H1 (cell line): ENCODE measurements at regions not wholly inside any gene's neighbourhood (a gene's known extent, or its start where the extent isn't known, plus 50 kb on each side); places are given as distances from the start of the nearest gene placed in this dataset.

Experiments
- CTCF ChIA-PET: fragments of 300-600 bp; sonication (Branson Sonifier 250); formaldehyde crosslinking; loops from one replicate; lab custom pipeline; 2021; ENCODE audit not compliant: partially characterized antibody; lab: Charles Lee
- POLR2A ChIA-PET: fragments of 300-600 bp; sonication (Branson Sonifier 250); formaldehyde crosslinking; loops from one replicate; lab custom pipeline; 2021; ENCODE audit warnings: inconsistent platforms; ENCODE audit not compliant: partially characterized antibody; lab: Charles Lee
- DNase-seq, 2 experiments: peaks; one replicate each; pipeline versions ENCODE4 v3.0.0 to v3.0.0-alpha.2; 2010 to 2022; ENCODE audit warnings: low spot score in 2 of 2, low read depth in 1 of 2, mixed read lengths in 1 of 2
- FAIRE-seq: peaks from 2 replicates; lab custom pipeline; 2011; peaks lifted over from hg19 to GRCh38; lab: Jason Lieb, UNC
- H2AFZ ChIP-seq: 2 replicates; pipeline ENCODE4 v1.8.1; 2012; ENCODE audit warnings: low read length, inconsistent platforms
- H2AK5ac ChIP-seq: 2 replicates; pipeline ENCODE4 v1.6.1; 2013; ENCODE audit warnings: low read depth, low read length
- H2BK120ac ChIP-seq: replicated peaks from 2 replicates; pipeline ENCODE3; 2013; ENCODE audit warnings: low read depth, low read length, inconsistent platforms
- H2BK12ac ChIP-seq: 2 replicates; pipeline ENCODE4 v1.6.1; 2013; ENCODE audit warnings: low read depth, low read length
- H2BK15ac ChIP-seq: 2 replicates; pipeline ENCODE4 v1.6.1; 2013; ENCODE audit warnings: low read length
- H2BK20ac ChIP-seq: 2 replicates; pipeline ENCODE4 v1.6.1; 2013; ENCODE audit warnings: low read length
- H2BK5ac ChIP-seq: 2 replicates; pipeline ENCODE4 v1.6.1; 2013; ENCODE audit warnings: low read depth, low read length
- H3K14ac ChIP-seq: 2 replicates; pipeline ENCODE4 v1.6.1; 2013; ENCODE audit warnings: inconsistent platforms; ENCODE audit not compliant: insufficient read length
- H3K18ac ChIP-seq: 2 replicates; pipeline ENCODE4 v1.6.1; 2013; ENCODE audit warnings: low read length; ENCODE audit errors: extremely low read depth
- H3K23ac ChIP-seq: 2 replicates; pipeline ENCODE4 v1.6.1; 2013; ENCODE audit warnings: inconsistent platforms; ENCODE audit not compliant: insufficient read length
- H3K23me2 ChIP-seq: 2 replicates; pipeline ENCODE4 v1.6.1; 2013; ENCODE audit warnings: low read depth, low read length
- H3K27ac ChIP-seq: 2 replicates; pipeline ENCODE4 v1.6.1; 2011; ENCODE audit warnings: low read depth, low read length, inconsistent platforms
- H3K27me3 ChIP-seq, 4 experiments: replicated peaks in 1 of 4; 1 replicate in 1 of 4; 2 replicates in 3 of 4; pipeline versions ENCODE4 v1.6.1 to v1.8.1; 2011 to 2013; ENCODE audit warnings: low read length in 3 of 4, mild to moderate bottlenecking in 3 of 4, inconsistent platforms in 2 of 4, mixed read lengths in 2 of 4, moderate library complexity in 1 of 4; ENCODE audit not compliant: control insufficient read depth in 3 of 4, insufficient read depth in 3 of 4; ENCODE audit errors: extremely low read depth in 1 of 4
- H3K36me3 ChIP-seq, 4 experiments: 2 replicates each; pipeline versions ENCODE4 v1.6.1 to v1.8.1; 2011 to 2013; ENCODE audit warnings: mild to moderate bottlenecking in 4 of 4, low read length in 3 of 4, moderate library complexity in 2 of 4, control low read depth in 1 of 4, inconsistent platforms in 1 of 4; ENCODE audit not compliant: insufficient read depth in 4 of 4, control insufficient read depth in 2 of 4
- H3K4ac ChIP-seq: replicated peaks from 2 replicates; pipeline ENCODE3; 2013; ENCODE audit warnings: low read length, low read depth, mixed read lengths, inconsistent platforms; ENCODE audit not compliant: insufficient read length
- H3K4me1 ChIP-seq, 4 experiments: replicated peaks in 1 of 4; 1 replicate in 1 of 4; 2 replicates in 3 of 4; pipeline versions ENCODE4 v1.6.1 to v1.8.1; 2011 to 2013; ENCODE audit warnings: low read length in 3 of 4, inconsistent platforms in 2 of 4, mixed read lengths in 1 of 4; ENCODE audit not compliant: insufficient read depth in 4 of 4, control insufficient read depth in 3 of 4
- H3K4me2 ChIP-seq, 2 experiments: 2 replicates each; pipeline versions ENCODE4 v1.6.1 to v1.8.1; 2011 to 2013; ENCODE audit warnings: low read depth in 2 of 2, low read length in 2 of 2, control low read depth in 1 of 2, inconsistent platforms in 1 of 2, mild to moderate bottlenecking in 1 of 2; ENCODE audit not compliant: insufficient read depth in 1 of 2
- H3K4me3 ChIP-seq, 4 experiments: fragments of 200-600, 300-600 bp in 1 of 4; sonication (generic), shearing (Covaris generic), sonication (Bioruptor Twin) in 1 of 4; 2 replicates each; pipeline versions ENCODE4 v1.5.1 to v1.8.1; 2011 to 2016; ENCODE audit warnings: low read length in 4 of 4, low read depth in 3 of 4, control low read depth in 2 of 4, inconsistent platforms in 2 of 4, mild to moderate bottlenecking in 2 of 4, mixed read lengths in 1 of 4, moderate library complexity in 1 of 4; ENCODE audit not compliant: insufficient read depth in 2 of 4; ENCODE audit errors: extremely low read depth in 1 of 4
- H3K56ac ChIP-seq: replicated peaks from 2 replicates; pipeline ENCODE3; 2013; ENCODE audit warnings: low read depth, mild to moderate bottlenecking, mixed read lengths, low read length, inconsistent platforms; ENCODE audit not compliant: insufficient read length
- H3K79me1 ChIP-seq: 2 replicates; pipeline ENCODE4 v1.6.1; 2013; ENCODE audit warnings: low read depth, low read length, control low read depth
- H3K79me2 ChIP-seq, 2 experiments: 2 replicates each; pipeline versions ENCODE4 v1.6.1 to v1.8.1; 2012 to 2013; ENCODE audit warnings: low read length in 2 of 2, mild to moderate bottlenecking in 2 of 2, inconsistent platforms in 1 of 2; ENCODE audit not compliant: insufficient read depth in 2 of 2, control insufficient read depth in 1 of 2
- H3K9ac ChIP-seq, 4 experiments: replicated peaks in 1 of 4; 1 replicate in 1 of 4; 2 replicates in 3 of 4; pipeline versions ENCODE4 v1.6.1 to v1.8.1; 2011 to 2013; ENCODE audit warnings: low read depth in 3 of 4, low read length in 3 of 4, control low read depth in 2 of 4, mild to moderate bottlenecking in 2 of 4, moderate library complexity in 2 of 4, inconsistent platforms in 1 of 4; ENCODE audit errors: extremely low read depth in 1 of 4
- H3K9me3 ChIP-seq, 2 experiments: 2 replicates each; pipeline versions ENCODE4 v1.6.1 to v1.8.1; 2012 to 2013; ENCODE audit warnings: mild to moderate bottlenecking in 2 of 2, moderate library complexity in 2 of 2, control low read depth in 1 of 2, inconsistent platforms in 1 of 2, low read depth in 1 of 2, low read length in 1 of 2, mixed read lengths in 1 of 2; ENCODE audit not compliant: insufficient read depth in 2 of 2
- H4K20me1 ChIP-seq, 2 experiments: replicated peaks in 1 of 2; 2 replicates each; pipeline versions ENCODE3 to v1.8.1; 2011 to 2013; ENCODE audit warnings: inconsistent platforms in 2 of 2, low read length in 2 of 2, mild to moderate bottlenecking in 1 of 2; ENCODE audit not compliant: insufficient read depth in 2 of 2, control insufficient read depth in 1 of 2
- H4K5ac ChIP-seq: 2 replicates; pipeline ENCODE4 v1.6.1; 2013; ENCODE audit warnings: low read length, low read depth, mixed read lengths, inconsistent platforms; ENCODE audit not compliant: insufficient read length
- H4K8ac ChIP-seq: 2 replicates; pipeline ENCODE4 v1.8.0; 2013; ENCODE audit warnings: mild to moderate bottlenecking, moderate library complexity, low read length, inconsistent platforms; ENCODE audit not compliant: insufficient read depth; ENCODE audit errors: extremely low read depth
- H4K91ac ChIP-seq: replicated peaks from 2 replicates; pipeline ENCODE3; 2013; ENCODE audit warnings: low read length, mixed read lengths, inconsistent platforms; ENCODE audit not compliant: insufficient read length
- ATF3 ChIP-seq: IDR thresholded peaks from 2 replicates; pipeline ENCODE4 v1.6.1; 2011; ENCODE audit warnings: low read depth, mild to moderate bottlenecking, low read length; ENCODE audit not compliant: insufficient read depth
- BACH1 ChIP-seq: IDR thresholded peaks from 2 replicates; pipeline ENCODE4 v1.6.1; 2012; ENCODE audit warnings: low read length, improper control_type of control experiment
- BCL11A ChIP-seq, 2 experiments: IDR thresholded peaks; one replicate each; pipeline ENCODE4 v1.6.1; 2011; ENCODE audit warnings: low read depth in 2 of 2, low read length in 2 of 2, mild to moderate bottlenecking in 2 of 2
- E2F6 ChIP-seq: IDR thresholded peaks from 2 replicates; pipeline ENCODE4 v1.6.1; 2012; ENCODE audit warnings: inconsistent platforms
- GABPA ChIP-seq: IDR thresholded peaks from 2 replicates; pipeline ENCODE4 v1.6.1; 2011; ENCODE audit warnings: mild to moderate bottlenecking, low read length, moderate library complexity, borderline replicate concordance; ENCODE audit not compliant: insufficient read depth
- RBBP5 ChIP-seq: IDR thresholded peaks from 2 replicates; pipeline ENCODE4 v1.7.1; 2012; ENCODE audit warnings: low read depth, mild to moderate bottlenecking, inconsistent platforms, low read length, moderate library complexity, borderline replicate concordance
- RNF2 ChIP-seq: fragments of 200-900, 300-1000 bp; sonication (generic); IDR thresholded peaks from 2 replicates; pipeline ENCODE4 v1.7.1; 2016; ENCODE audit warnings: borderline replicate concordance, low read depth, mild to moderate bottlenecking, antibody characterized with exemption, low read length; ENCODE audit not compliant: poor library complexity, severe bottlenecking; ENCODE audit errors: missing control alignments
- RXRA ChIP-seq: IDR thresholded peaks from 2 replicates; pipeline ENCODE4 v1.6.1; 2011; ENCODE audit warnings: low read depth, mild to moderate bottlenecking, low read length, moderate library complexity; ENCODE audit not compliant: insufficient read depth
- SIRT6 ChIP-seq: IDR thresholded peaks from one replicate; pipeline ENCODE4 v1.7.1; 2012; ENCODE audit warnings: low read length, inconsistent platforms
- SP1 ChIP-seq: IDR thresholded peaks from 2 replicates; pipeline ENCODE4 v1.6.1; 2011; ENCODE audit warnings: low read depth, low read length
- SP4 ChIP-seq: IDR thresholded peaks from 2 replicates; pipeline ENCODE4 v1.6.1; 2012; ENCODE audit warnings: low read length, inconsistent platforms
- TBP ChIP-seq: IDR thresholded peaks from 2 replicates; pipeline ENCODE4 v1.6.1; 2011; ENCODE audit warnings: low read depth, low read length, improper control_type of control experiment
- USF2 ChIP-seq: IDR thresholded peaks from 2 replicates; pipeline ENCODE4 v1.6.1; 2011; ENCODE audit warnings: low read length, improper control_type of control experiment
- WGBS, 2 experiments: shearing (Covaris generic) in 1 of 2; methylation state at CpG; one replicate each; pipeline versions ENCODE4 v1.1.6 to v1.1.7; 2013 to 2015; ENCODE audit warnings: low lambda C conversion rate in 2 of 2, mixed read lengths in 2 of 2, inconsistent platforms in 1 of 2, low coverage in 1 of 2, missing lambda C conversion rate in 1 of 2; ENCODE audit not compliant: insufficient replicate concordance in 2 of 2, insufficient coverage in 1 of 2, insufficient read length in 1 of 2; ENCODE audit errors: extremely low coverage in 1 of 2, missing lambda C conversion rate in 1 of 2; 5-methylcytosine and 5-hydroxymethylcytosine counted together

GRCh38 chr20:43794326-43794725 is 67.5 kb upstream of the GTSF1L start:
- Histone ChIP-seq H3K18ac (no peak overlapping the region), H3K23ac (no peak overlapping the region), H3K79me2 (no peaks in the 10 kb centered on the region), H3K9me3 (peaks cover 0 to 5% of the 10 kb centered on the region in 2 experiments; a peak in 2 of 4 replicates), H3K4ac (no peak overlapping the region), H4K8ac (no peak overlapping the region), H3K27me3 (no peaks in the 10 kb centered on the region), H2BK12ac (no peak overlapping the region), H2BK20ac (no peak overlapping the region), H2BK5ac (no peak overlapping the region), H2AK5ac (no peak overlapping the region), H4K20me1 (no peaks in the 10 kb centered on the region), H3K27ac (no peak overlapping the region), H4K91ac (no peak overlapping the region), H2BK120ac (no peak overlapping the region), H3K36me3 (no peaks in the 10 kb centered on the region), H3K23me2 (no peaks in the 10 kb centered on the region), H3K4me2 (no peak overlapping the region), H3K79me1 (no peaks in the 10 kb centered on the region), H3K9ac (no peak overlapping the region), H2BK15ac (no peak overlapping the region), H3K14ac (no peak overlapping the region), H3K56ac (no peak overlapping the region), H3K4me3 (no peak overlapping the region), H4K5ac (no peak overlapping the region), H3K4me1 (no peaks in the 10 kb centered on the region), H2AFZ (no peak overlapping the region)
- FAIRE-seq (no peak), DNase-seq (no peak)
- POLR2A ChIA-PET: no interaction called here
- WGBS, 2 experiments: 87% methylated on average over 2 of the region's 2 CpGs; no CpG with 5 or more reads in 1 of the 2 experiments
- CTCF ChIA-PET: no interaction called here
- TF ChIP-seq SIRT6 (no peak), RBBP5 (no peak), BACH1 (no peak), E2F6 (no peak), USF2 (no peak), ATF3 (no peak), SP4 (no peak), SP1 (no peak), GABPA (no peak), BCL11A (IDR thresholded peaks at IDR 0.05; ENCODE audit: low read depth in 2 of 2, low read length in 2 of 2) (no peak), RXRA (no peak), TBP (no peak), RNF2 (no peak)
